Endothelial cell of hepatic sinusoid (primary cell): ENCODE measurements at regions not wholly inside any gene's neighbourhood (a gene's known extent, or its start where the extent isn't known, plus 50 kb on each side); places are given as distances from the start of the nearest gene placed in this dataset.

Source experiments
- in situ Hi-C: cut with HindIII; loops from 2 replicates; pipeline ENCODE4 v1.10.0; 2017; ENCODE audit warnings: low sequenced_read_pairs

DNA sequence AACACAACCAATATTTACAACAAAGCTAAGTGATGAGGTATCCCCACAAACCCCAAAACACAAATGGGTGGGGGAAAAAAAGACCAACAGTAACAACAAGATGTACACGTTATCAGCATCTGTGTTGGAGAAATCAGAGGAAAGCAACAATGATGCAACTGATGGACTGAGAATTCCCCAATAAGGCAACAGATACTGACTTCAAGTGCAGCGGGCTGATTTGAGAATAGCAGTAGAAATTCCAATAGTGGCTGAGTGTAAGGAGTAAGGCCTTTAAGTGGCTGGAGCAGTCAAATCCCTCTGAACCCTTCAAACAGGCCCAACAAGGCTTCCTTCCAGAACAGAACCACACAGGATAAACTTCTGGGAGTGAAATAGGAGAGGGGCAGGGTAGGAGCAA, 97.6 kb downstream of the TM2D1 start:
- in situ Hi-C loops, result no loop called here

- in situ Hi-C loops, result no loop called here
Observed at GRCh38 chr1:61626816-61627215, 98.1 kb downstream of the TM2D1 start.

GRCh38 chr1:61623852-61624251, 101.1 kb downstream of the TM2D1 start:
- in situ Hi-C loops, result no loop called here

- in situ Hi-C loops, result no loop called here
Observed at GRCh38 chr1:61620536-61620935, 104.4 kb downstream of the TM2D1 start.

GRCh38 chr1:61618755-61619154, 106.2 kb downstream of the TM2D1 start:
- in situ Hi-C loops, result no loop called here

DNA sequence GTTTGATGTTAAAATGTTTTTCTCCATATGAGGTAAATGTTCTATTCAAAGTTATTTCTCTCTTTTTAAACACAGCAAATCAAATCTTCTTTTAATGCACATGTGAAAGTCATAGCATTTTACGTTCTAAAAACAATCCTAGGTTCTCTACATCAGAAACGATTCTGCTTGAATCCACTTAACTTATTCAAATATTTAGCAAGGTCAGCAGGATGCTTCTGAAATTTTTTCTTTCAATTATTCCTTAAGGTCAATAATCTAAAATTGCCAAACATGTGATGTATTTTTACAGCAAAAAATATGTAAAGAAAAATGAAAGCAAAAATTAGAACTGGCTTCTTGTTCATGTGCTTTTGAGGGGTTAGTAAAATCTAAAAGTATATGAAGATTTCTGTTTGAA, 106.7 kb downstream of the TM2D1 start:
- in situ Hi-C loops, result no loop called here

DNA sequence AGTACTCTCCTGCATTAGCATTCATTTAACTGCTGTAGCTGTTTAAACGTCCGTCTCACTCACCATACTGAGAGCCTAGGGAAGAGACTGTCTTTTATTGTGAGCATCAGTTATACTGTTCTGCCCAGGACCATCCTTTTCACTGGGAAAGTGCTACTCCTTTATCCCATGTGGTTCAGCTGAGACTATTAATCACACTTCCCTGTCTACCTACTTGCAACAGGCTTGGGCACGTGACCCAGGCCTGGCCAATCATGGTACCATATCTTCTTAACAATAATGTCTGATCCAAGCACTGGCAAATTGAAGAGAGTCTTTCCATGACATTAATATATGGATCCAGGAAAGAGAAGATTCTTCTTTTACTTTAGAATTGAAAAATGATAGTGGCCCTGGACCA, 108.1 kb downstream of the TM2D1 start:
- in situ Hi-C loops, result no loop called here

GRCh38 chr1:61612602-61613001, 112.3 kb downstream of the TM2D1 start:
- in situ Hi-C loops, result no loop called here

- in situ Hi-C loops, result no loop called here
Observed at GRCh38 chr1:61609040-61609439, 115.9 kb downstream of the TM2D1 start.

DNA sequence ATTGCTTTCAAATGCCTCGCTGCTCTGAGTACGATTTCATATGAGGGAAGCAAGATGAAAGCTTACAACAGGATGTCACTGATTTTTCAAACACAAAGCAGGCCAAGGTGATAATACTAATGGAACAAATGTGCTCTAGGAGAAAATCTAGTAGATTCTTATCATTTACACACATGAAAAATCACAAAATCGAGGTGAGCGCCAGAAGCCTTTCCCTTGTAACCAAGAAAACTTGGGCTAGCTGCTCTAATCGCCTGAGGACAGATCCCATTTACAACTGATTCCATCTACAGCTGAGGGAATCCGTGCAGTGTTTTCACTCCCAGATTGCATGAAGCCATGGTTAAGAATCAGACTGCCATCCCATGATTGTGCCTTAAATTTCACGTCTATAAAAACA, 117.5 kb downstream of the TM2D1 start:
- in situ Hi-C loops, result no loop called here

GRCh38 chr1:61606448-61607312, 118.3 kb downstream of the TM2D1 start:
- in situ Hi-C loops, result no loop called here

DNA sequence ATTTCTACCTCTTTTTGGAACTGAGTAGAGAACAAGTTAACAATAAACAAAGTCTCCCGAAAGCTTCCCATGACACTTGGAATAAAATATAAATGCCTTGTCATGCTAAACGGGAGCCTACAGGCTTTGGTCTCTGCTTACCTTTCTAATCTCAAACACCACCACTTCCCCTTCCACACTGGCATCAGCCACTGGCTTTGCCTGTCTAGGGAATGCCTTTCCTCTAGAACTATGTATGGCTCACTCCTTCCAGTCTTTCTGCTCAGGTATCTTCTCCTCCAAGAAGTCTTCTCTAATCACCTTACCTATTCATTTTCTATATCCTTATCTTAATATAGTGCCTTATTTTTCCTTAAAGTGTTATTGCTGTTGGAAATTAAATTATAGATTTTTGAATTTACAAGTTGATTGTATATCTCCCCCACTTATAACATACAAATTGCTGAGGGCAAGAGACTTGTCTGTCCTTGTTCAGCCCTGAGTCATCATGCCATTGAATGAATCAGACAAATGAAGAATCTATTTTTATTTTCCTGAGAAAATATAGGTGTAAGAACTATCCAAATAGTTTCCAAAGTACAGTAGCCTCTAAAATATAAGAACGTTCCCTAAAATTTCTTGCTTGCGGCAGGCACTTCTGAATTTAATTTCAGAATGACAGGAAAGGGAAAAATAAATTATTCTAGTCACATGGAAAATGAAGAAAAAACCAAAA, 119.2 kb downstream of the TM2D1 start:
- in situ Hi-C loops, result no loop called here

GRCh38 chr1:61604684-61605083, 120.3 kb downstream of the TM2D1 start:
- in situ Hi-C loops, result no loop called here

DNA sequence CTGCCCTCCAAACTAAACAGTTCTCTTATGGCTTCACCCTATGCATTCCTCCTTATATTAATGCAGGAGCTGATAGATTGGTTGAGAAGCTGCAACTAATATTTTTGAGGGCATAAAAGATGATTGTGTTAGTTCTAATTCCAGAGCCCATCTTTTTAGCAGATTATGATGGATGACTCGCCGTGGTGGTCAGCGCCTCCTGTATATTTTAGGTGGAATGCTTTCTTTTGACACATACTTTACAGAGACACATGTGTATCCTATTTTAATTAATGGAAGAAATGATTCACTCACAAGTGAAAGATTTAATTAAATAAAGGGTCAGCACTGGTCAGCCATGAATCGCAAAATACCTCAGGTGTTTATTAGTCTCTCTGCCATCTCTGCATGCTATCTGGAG, 120.7 kb downstream of the TM2D1 start:
- in situ Hi-C loops, result no loop called here

DNA sequence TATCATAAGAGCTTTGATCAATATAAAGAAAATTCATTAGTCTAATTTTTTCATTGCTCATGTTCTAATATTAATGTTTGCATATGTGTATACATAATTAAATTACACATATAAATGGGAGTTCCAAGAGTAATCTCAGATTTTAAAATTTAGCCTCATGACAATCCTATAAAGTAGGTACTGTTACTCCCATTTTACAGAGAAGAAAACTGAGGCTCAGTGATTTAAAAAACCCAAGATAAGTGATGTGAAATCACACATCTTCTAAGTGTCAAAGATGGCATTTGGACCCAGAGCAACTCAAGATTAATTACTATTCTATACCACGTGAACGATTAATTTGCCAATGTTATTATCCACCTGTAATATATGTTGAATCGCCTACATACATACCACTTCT, 122.3 kb downstream of the TM2D1 start:
- in situ Hi-C loops, result no loop called here

DNA sequence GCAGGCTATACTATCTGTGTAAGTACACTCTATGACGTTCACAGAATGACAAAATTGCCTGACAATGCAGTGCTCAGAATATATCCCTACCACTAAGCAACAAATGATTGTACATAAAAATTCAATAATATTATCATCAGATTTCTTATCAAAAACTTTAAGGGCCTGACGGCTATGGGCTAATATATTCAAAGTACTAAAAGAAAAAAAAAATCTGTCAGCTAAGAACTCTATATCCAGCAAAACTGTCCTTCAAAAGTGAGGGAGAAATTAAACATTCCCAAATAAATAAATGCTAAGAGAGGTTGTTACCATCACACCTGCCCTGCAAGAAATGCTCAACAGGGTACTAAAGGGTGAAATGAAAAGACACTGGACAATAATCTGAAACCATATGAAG, 127.3 kb downstream of the TM2D1 start:
- in situ Hi-C loops, result no loop called here

DNA sequence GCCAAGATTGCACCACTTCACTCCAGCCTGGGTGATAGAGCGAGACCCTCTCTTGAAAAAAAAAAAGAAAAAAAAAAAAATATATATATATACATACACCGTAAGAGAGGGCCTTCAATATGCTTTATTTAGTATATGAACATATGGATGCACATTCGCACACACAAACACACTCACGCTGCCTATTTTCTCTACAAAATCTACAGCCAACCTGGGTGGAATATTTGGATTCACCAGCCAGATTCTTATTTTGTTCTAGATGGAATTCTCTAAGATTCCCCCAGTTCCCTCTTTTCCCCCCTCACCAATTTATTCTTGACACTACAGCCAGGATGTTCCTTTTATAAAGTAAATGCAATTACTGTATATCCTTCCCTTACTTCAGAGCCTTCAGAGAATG, 131.6 kb downstream of the TM2D1 start:
- in situ Hi-C loops, result loop anchor here (5.0 kb wide), 1 partner anchor 39 kb away; no protein-coding TSS in a partner anchor

- in situ Hi-C loops, result loop anchor here (5.0 kb wide), 1 partner anchor 41 kb away; no protein-coding TSS in a partner anchor
Observed at GRCh38 chr1:61591351-61591750, 133.6 kb downstream of the TM2D1 start.

GRCh38 chr1:61588736-61589672, 135.9 kb downstream of the TM2D1 start:
- in situ Hi-C loops, result no loop called here

DNA sequence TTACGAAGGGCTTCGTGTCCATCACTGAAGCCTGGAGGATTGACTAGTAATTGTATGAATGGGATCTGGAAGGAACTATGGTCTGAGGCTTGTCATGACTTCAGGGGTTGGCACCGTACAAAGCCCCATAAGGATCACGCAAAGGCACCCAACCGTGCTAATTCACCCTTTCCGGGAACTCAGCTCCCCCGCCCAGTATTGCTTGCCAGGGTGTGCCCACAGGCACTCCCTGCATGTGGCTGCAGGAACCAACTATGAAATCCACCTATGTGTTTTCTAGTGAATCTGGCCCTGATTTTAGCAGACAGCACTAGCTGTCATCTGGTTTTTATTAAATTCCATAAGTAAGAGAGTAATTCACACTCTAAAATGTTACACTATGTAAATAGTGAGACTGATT, 139.2 kb downstream of the TM2D1 start:
- in situ Hi-C loops, result no loop called here

GRCh38 chr1:61583703-61584102, 141.2 kb downstream of the TM2D1 start:
- in situ Hi-C loops, result no loop called here
